Hematopoietic multipotent progenitor cell treated with erythropoietin and hydrocortisone succinate and interleukin-3 and kit ligand, for 6 days (in vitro differentiated cells): ENCODE measurements at regions not wholly inside any gene's neighbourhood (a gene's known extent, or its start where the extent isn't known, plus 50 kb on each side); places are given as distances from the start of the nearest gene placed in this dataset.
A peak's percentile ranks its signal among the peaks of the same experiment; 100 is the strongest.

Experiments used
- DNase-seq: peaks from one replicate; pipeline ENCODE4 v3.0.0-alpha.2; 2015

DNA sequence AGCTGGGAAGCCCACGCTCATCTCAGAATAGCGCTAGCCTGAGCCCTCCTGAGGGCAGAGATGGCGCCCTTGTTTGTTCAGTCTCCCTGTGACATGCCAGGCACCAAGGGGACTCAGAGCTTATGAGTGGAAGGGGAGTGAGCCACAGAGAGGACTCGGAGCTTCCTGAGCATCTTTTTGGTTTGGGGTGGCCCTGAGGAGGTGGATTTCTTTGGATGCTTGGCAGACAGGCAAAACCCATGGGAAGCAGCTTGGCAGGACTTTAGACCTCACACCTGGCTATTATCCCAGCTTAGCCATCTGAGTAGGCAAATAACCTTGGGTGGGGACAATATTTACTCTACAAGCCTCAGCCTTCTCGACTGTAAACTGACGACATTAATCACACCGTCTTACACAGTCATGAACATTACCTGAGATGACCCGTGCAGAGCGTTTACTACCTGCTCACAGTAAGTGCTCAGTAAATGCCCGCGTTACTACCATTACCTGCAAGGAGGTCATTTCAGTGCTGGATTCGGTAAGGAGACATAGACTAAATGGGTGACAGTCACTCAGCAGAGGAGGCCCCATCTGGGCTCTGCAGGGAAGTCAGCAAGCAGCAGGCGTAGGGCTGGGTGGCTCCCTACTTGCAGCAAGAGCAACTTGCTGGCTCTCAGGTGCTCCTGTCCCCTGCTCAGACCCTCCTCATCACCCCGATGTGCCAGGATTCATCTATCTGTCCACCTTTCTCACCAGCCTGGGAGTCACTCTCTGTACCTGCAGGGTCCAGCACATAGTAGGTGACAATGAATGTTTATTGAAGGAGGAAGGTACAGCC lies 54.9 kb downstream of the KLHDC7A start:
- DNase-seq, result no peak

DNA sequence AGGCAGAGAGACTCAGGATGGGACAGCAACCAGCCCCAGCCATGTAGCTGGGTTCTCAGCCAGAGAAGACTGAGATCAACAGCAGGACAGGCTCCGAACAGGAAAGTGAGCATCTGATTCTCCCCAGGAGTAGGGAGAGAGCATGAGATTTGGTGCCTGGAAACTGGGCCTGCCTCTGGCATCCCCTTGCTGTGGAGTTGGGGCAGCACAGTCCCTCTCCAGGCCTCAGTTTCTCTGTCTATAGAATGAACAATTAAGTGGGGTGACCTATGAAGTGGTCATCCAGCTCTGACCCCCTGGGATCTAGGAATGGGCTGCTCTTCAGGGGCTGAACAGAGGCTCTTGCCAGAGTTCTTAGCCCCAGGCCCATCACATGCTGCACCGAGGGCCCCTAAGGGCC lies 55.6 kb downstream of the KLHDC7A start:
- DNase-seq, result no peak

- DNase-seq, result no peak
Observed at GRCh38 chr1:18536915-18537314, 56.2 kb downstream of the KLHDC7A start.

DNA sequence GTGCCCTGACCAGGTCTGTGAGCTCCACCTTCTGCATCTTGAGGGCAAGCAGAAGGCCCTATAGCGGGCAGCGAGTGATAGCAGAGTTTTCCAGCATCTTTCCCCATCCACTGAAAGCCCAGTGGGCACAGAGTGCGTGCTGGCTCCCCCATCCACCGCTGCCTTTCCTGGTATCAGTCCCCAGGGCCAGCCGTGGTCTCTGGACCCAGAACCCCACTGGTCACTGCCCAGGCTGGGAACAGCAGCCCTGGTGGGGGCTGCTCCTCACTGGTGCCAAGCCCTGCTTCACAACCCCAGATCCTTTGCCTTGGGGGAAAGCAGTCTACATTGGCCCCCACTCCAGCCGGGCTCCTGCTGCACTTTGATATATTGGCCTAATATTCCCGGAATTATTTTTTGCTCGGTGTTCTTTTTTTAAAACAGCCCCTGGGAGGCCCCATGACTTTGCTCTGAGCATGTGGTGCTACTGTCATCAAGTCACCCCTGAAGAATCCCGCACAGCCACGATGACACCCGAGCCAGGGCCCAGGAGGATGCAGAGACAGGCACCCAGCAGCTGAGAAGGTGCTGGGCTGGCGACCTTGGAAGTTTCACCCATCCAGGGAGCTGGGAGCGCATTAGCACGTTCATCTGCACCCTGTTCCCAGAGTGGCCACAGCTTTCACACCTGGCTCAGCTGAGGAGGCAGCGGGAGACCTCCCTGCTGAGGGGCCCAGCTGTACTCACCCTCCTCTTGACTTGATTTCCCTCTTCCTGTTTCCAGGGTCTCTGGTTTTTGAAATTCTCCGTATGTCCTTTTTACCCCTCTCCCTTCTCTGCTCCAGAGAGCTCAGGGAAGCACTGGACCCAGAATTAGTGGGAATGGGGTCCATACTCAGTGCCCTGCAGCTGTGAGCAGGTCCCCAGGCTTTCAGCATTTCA lies 56.9 kb downstream of the KLHDC7A start:
- no peak for DNase-seq

DNA sequence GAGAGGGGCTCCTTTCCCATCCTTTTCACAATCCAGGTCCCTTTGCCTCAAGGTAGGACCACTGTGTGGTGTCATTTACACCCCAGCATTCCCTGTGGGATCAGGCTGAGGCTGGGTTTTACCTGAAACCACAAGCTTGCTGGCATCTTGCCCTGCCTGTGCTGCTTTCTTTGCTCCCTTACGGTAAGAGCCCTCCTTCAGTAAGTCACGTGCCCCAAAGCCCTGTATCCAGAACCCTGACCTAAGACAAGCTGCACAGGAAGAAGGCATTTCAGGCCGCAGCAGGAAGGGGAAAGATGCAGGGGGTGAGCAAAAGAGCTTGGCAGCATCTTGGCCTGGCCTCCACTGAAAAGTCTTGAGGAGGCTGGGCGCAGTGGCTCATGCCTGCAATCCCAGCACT lies 58.4 kb downstream of the KLHDC7A start:
- DNase-seq, result no peak

- no peak for DNase-seq
Observed at GRCh38 chr1:18540136-18540765, 59.5 kb downstream of the KLHDC7A start.

- DNase-seq, result no peak
Observed at GRCh38 chr1:18541046-18541795, 60.5 kb downstream of the KLHDC7A start.

DNA sequence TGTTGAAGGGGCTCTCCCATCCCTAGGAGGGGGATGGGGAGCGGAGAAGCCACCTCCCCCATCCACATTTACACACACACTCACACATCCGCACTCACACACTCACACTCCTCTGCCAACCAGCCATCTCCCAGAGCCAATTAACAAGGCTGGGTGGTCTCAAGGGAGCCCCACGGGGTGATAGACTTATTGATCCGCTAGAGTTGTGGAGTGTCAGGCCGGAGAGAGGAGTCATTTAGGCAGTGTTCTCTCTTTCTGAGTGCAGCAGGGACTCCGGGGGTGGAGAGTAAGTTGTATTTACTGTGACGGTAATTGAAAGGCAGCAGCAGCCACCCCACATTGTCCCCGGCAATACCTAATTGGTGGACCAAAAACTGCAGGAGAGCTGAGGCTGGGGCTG lies 61.6 kb downstream of the KLHDC7A start:
- DNase-seq, result no peak

DNA sequence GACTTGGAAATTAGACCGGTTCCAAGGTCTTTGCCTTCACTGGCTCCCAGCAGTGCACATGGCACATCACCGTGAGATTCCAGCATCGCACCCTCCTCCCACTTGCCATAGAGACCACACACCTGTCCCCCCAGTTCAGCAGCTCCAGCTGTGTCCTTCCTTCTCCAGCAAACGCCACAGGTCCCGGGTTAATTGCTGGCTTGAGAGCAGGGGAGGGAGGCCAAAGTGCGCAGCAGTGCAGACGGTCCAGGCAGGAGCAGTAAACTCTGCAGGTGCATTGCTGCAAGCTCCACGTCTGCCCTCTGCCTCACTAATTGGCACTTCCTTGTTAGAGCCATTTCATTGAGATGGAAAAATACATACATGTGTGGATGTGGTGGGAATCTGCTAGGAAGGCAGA lies 65.3 kb downstream of the KLHDC7A start:
- DNase-seq, result no peak

GRCh38 chr1:18547460-18547859 lies 66.7 kb downstream of the KLHDC7A start:
- DNase-seq, result no peak

DNA sequence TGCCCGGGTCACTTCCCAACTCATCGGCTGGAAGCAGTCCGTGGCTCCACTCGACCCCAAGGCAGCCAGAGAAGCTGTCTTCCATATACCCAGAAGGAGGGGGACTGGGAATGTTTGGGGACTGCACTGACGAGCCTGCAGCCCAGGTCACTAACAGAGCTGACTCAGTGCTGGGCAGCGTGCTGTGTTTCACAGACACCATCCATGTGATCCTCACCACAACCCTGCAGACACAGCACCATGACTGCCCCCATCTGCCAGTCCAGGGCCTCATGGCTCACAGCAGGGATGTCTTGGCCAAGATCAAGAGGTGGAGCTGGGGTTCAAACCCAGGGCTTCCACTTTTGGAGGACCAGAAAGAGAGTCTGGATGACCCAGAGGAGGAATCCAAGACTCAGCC lies 67.9 kb downstream of the KLHDC7A start:
- no peak for DNase-seq

GRCh38 chr1:18549106-18549505 lies 68.4 kb downstream of the KLHDC7A start:
- DNase-seq, result no peak

DNA sequence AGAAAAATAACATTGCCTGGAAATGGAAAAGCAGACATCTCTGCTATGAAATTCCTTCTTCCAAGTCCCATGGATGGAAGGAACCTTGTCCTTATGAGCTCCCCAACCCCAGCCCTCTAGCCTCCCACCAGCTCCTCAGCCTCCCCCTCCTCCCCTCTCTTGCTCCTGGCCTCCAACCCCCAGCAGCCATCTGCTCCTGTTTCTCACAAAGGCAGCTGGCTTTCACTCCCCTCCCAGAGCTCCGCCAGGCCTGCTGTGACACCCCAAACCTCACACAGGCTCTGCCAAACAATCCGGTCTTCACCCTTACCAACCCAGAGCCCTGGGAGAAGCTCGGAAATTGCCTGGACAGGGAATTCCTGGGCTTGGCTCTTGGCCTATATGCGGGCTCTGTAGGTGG lies 69.2 kb downstream of the KLHDC7A start:
- DNase-seq, result no peak

- no peak for DNase-seq
Observed at GRCh38 chr1:18552631-18553030, 71.9 kb downstream of the KLHDC7A start.

- DNase-seq, result no peak
Observed at GRCh38 chr1:18553388-18553787, 72.7 kb downstream of the KLHDC7A start.

DNA sequence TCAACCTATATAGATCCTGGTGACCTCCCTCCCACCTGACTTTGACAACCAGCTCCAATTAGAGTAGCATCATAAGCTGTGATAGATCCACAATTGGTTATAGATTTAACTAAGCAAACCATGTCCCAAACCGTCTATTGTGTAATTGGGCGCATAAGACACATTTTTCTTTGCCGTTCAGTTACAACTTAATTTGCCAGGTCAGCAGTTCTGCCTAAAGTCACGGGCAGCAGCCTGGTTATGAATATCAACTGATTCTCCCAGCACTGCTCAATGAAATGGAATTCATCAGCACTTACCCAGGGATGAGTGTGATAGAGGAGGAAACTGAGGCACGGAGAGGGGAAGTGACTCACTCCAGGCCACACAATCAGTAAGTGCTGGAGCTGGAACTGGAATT lies 73.4 kb downstream of the KLHDC7A start:
- no peak for DNase-seq

DNA sequence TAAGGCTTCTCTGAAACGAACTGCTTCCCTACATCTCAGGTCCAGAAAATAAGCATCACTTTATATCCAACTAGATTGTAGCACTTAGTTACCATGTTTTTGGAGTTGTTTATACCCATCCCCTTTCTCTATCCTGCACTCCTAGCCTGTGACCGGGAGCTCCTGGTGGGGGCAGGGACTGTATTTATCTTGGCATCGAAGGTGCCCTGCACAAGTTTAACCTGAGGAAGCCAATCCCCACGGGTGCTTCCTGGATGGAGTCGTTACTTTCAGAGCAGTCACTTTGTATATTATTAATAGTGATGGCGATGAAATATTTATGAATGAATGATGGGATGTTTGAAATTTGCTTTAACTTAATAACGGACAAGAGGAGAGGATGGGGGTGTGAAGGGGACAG lies 73.9 kb downstream of the KLHDC7A start:
- no peak for DNase-seq

DNA sequence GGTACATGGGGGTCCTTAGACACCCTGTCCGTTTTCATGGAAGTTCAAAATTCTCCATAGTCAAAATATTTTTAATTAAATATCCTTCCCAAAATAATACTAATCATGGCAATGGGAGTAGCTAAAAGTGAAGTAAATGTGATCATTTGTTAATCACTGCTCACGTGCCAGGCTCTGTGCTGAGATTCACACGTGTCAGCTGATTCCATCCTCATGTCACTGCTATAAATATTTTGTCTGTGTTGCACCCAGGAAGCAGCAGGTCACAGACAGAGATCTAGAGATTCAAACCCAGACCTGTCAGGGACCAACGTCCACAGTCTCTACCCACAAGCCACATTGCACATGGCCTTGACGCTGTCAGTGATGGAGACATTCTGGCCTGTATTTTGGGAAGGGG lies 74.3 kb downstream of the KLHDC7A start:
- DNase-seq, result no peak

- peak; percentile 57 for DNase-seq
Observed at GRCh38 chr1:18556364-18556763, 74.3 kb upstream of the PAX7 start.

DNA sequence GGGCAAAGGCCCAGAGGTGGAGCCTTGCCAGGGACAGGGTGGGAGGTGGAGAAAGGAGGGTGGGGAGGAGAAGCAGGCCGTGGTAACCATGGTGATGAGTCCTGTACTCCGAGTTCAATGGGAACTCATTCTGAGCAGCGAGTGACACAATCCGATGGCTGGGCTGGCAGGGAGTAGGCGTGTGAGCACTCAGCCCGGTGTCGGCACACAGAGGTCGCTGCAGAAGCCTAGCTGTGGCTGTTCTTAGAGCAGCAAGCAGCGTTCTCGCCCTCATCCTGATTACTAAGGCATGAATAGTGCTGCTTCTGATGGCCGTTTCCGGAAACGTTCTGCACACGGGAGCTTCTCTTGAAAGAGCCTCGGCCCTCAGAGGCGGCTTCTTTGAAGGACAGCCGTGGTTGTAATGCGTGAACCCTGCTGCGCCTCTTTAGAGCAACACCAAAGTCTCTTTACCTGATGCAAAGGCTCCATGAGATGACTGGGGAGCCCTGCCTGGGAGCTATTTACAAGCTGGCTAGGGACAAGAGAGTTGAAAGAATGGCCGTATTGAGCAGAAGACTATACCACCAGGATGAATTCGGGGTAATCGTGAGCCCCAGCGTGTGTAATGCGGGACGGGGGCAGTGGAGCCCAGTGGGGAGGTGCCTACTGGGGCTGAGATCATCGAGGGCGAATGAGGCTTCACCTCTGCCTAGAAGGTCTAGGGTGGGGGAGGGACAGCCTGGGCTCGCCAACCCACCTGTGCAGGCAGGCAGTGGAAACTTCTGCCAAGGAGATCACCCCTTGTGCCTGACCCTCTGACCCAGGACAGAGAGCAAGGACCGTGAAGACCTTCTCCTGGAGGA lies 72.8 kb upstream of the PAX7 start:
- DNase-seq, result peak; percentile 5

- no peak for DNase-seq
Observed at GRCh38 chr1:18560692-18561091, 70.0 kb upstream of the PAX7 start.

DNA sequence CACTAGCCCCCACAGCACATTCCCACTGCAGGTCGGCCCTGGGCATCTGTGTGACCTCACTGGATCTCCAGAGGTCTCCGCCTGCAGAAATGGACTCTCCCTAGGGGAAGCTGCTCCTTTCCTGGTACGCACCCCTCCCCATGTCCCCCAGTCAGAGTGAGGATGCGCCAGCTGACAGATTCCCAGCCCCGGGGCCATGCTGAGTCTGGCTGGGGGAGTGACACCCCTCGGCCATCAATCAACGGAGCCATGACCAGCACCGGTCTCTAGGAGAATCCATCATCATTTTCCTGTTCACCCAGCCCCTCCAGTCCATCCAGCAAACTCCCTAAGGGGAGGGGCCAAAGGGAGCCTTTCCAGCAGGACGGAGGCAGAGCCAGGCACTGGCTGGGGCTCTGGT lies 68.7 kb upstream of the PAX7 start:
- no peak for DNase-seq
